OCI-LY3 (cell line): ENCODE measurements at regions not wholly inside any gene's neighbourhood (a gene's known extent, or its start where the extent isn't known, plus 50 kb on each side); places are given as distances from the start of the nearest gene placed in this dataset.
"Not testable (repeated sequence)": the region's sequence is repeated elsewhere in the genome, so short reads cannot be mapped to it uniquely, and the experiment has no call there.

ENCODE experiments used
- CTCF ChIP-seq: fragments of 200-600, 300-600 bp; sonication (generic); IDR thresholded peaks from 2 replicates; pipeline ENCODE4 v1.5.1; 2014; ENCODE audit warnings: antibody characterized with exemption, low read length, low read depth
- EZH2phosphoT487 ChIP-seq: fragments of 200-600 bp; shearing (Covaris generic); IDR thresholded peaks from 2 replicates; pipeline ENCODE4 v1.6.1; 2018; ENCODE audit warnings: antibody characterized with exemption, mixed run types, low read depth

- TF ChIP-seq EZH2phosphoT487, CTCF: not testable (repeated sequence)
Observed at GRCh38 chr7:49507206-49507605, 266.2 kb upstream of the VWC2 start.
